A673 (cell line): ENCODE measurements at regions not wholly inside any gene's neighbourhood (a gene's known extent, or its start where the extent isn't known, plus 50 kb on each side); places are given as distances from the start of the nearest gene placed in this dataset.

ENCODE experiments used
- EZH2 ChIP-seq: fragments of 200-600 bp; sonication (generic); IDR thresholded peaks from 2 replicates; pipeline ENCODE4 v1.6.1; 2017; ENCODE audit warnings: borderline replicate concordance, low read depth, mild to moderate bottlenecking, mixed read lengths, antibody characterized with exemption, low read length; ENCODE audit not compliant: poor library complexity, severe bottlenecking
- TF ChIP-seq, protein P1 (sequence below): fragments of 300-800, 200-600 bp; sonication (generic); conservative IDR thresholded peaks from 2 replicates; pipeline ENCODE4 v1.5.1; 2017; ENCODE audit warnings: low read depth, mild to moderate bottlenecking, antibody characterized with exemption, low read length, moderate library complexity, mixed read lengths

DNA sequence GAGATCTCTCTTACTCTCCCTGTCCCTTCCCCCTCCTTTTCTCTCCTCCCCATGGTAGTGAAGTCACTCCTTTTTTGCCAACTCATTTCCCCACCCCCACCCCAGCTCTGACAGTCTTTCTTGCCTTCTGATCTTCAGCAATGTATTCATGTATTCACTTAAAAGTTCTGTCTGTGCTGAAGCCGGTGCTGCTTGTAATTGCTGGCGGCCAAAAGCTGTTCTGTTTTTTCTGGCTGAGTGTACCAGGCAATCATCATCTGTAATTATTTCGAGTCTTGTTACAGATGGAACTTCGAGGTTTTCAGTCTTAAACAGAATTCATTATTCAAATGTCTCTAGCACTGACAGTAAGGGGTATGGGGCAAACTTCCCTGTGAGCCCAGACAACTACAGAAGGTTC, 99.5 kb downstream of the SPATA19 start:
- TF ChIP-seq, protein P1, sequence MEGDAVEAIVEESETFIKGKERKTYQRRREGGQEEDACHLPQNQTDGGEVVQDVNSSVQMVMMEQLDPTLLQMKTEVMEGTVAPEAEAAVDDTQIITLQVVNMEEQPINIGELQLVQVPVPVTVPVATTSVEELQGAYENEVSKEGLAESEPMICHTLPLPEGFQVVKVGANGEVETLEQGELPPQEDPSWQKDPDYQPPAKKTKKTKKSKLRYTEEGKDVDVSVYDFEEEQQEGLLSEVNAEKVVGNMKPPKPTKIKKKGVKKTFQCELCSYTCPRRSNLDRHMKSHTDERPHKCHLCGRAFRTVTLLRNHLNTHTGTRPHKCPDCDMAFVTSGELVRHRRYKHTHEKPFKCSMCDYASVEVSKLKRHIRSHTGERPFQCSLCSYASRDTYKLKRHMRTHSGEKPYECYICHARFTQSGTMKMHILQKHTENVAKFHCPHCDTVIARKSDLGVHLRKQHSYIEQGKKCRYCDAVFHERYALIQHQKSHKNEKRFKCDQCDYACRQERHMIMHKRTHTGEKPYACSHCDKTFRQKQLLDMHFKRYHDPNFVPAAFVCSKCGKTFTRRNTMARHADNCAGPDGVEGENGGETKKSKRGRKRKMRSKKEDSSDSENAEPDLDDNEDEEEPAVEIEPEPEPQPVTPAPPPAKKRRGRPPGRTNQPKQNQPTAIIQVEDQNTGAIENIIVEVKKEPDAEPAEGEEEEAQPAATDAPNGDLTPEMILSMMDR: no peak
- TF ChIP-seq EZH2: no peak
